GM23338 (cell line): ENCODE measurements at regions not wholly inside any gene's neighbourhood (a gene's known extent, or its start where the extent isn't known, plus 50 kb on each side); places are given as distances from the start of the nearest gene placed in this dataset.

Source experiments
- ATAC-seq: fragments of 200-7000 bp; cut with Tn5 transposase; 3 replicates; pipeline ENCODE4 v1.9.1; 2020
- DNase-seq: peaks from one replicate; pipeline ENCODE4 v3.0.0-alpha.2; 2015; ENCODE audit warnings: low spot score
- H2AFZ ChIP-seq: fragments of 200-600 bp; sonication (generic); 2 replicates; pipeline ENCODE4 v1.8.0; 2016; ENCODE audit warnings: antibody characterized with exemption, mild to moderate bottlenecking, moderate library complexity
- H3F3A ChIP-seq: fragments of 200-600 bp; sonication (generic); replicated peaks from 2 replicates; pipeline ENCODE4 v1.8.0; 2017; ENCODE audit warnings: antibody characterized with exemption, mixed run types, low read depth
- H3K27ac ChIP-seq: fragments of 200-600 bp; sonication (generic); 2 replicates; pipeline ENCODE4 v1.6.1; 2016; ENCODE audit warnings: low read depth
- H3K27me3 ChIP-seq: fragments of 200-600 bp; sonication (generic); 2 replicates; pipeline ENCODE4 v1.8.0; 2016; ENCODE audit warnings: mild to moderate bottlenecking, mixed run types, moderate library complexity; ENCODE audit not compliant: insufficient read depth
- H3K36me3 ChIP-seq: fragments of 200-600 bp; sonication (generic); 2 replicates; pipeline ENCODE4 v1.8.0; 2016; ENCODE audit warnings: mild to moderate bottlenecking; ENCODE audit not compliant: insufficient read depth
- H3K4me1 ChIP-seq: fragments of 200-600 bp; sonication (generic); 2 replicates; pipeline ENCODE4 v1.8.0; 2016; ENCODE audit warnings: mild to moderate bottlenecking, moderate library complexity; ENCODE audit not compliant: insufficient read depth
- H3K4me2 ChIP-seq: fragments of 200-600 bp; sonication (generic); 2 replicates; pipeline ENCODE4 v1.7.1; 2017; ENCODE audit warnings: mixed run types
- H3K4me3 ChIP-seq: fragments of 200-600 bp; sonication (generic); 2 replicates; pipeline ENCODE4 v1.6.1; 2016; ENCODE audit warnings: mixed run types
- H3K79me2 ChIP-seq: fragments of 200-600 bp; sonication (generic); replicated peaks from 2 replicates; pipeline ENCODE4 v1.8.0; 2017; ENCODE audit warnings: mild to moderate bottlenecking; ENCODE audit not compliant: insufficient read depth
- H3K9me2 ChIP-seq: fragments of 200-600 bp; sonication (generic); 2 replicates; pipeline ENCODE4 v1.8.0; 2017; ENCODE audit not compliant: insufficient read depth
- H4K20me1 ChIP-seq: fragments of 200-600 bp; sonication (generic); replicated peaks from 2 replicates; pipeline ENCODE4 v1.8.0; 2017; ENCODE audit warnings: mild to moderate bottlenecking; ENCODE audit not compliant: insufficient read depth
- H3K27ac Mint-ChIP-seq: 2 replicates; pipeline ENCODE4 v1.8.0; 2020; ENCODE audit warnings: inconsistent platforms, mild to moderate bottlenecking, moderate library complexity, mixed read lengths
- H3K27me3 Mint-ChIP-seq: 3 replicates; pipeline ENCODE4 v1.8.0; 2022; ENCODE audit warnings: low read depth, mild to moderate bottlenecking, moderate library complexity, mixed read lengths, inconsistent platforms; ENCODE audit not compliant: insufficient read depth, poor library complexity
- H3K36me3 Mint-ChIP-seq: 3 replicates; pipeline ENCODE4 v1.8.0; 2021; ENCODE audit warnings: low read depth, mild to moderate bottlenecking, inconsistent platforms, moderate library complexity, mixed read lengths
- H3K4me1 Mint-ChIP-seq: 3 replicates; pipeline ENCODE4 v1.8.0; 2020; ENCODE audit warnings: mild to moderate bottlenecking, inconsistent platforms, mixed read lengths
- H3K4me3 Mint-ChIP-seq: 3 replicates; pipeline ENCODE4 v1.8.0; 2021; ENCODE audit warnings: moderate library complexity, mild to moderate bottlenecking, inconsistent platforms, mixed read lengths
- H3K9me3 Mint-ChIP-seq: 3 replicates; pipeline ENCODE4 v1.8.0; 2020; ENCODE audit warnings: moderate library complexity, mild to moderate bottlenecking, inconsistent platforms, mixed read lengths
- EZH2 ChIP-seq: fragments of 200-600 bp; sonication (generic); IDR thresholded peaks from one replicate; pipeline ENCODE4 v1.8.0; 2017; ENCODE audit warnings: antibody characterized with exemption, mild to moderate bottlenecking, low read depth; ENCODE audit not compliant: unreplicated experiment
- EZH2phosphoT487 ChIP-seq: fragments of 200-600 bp; sonication (generic); IDR thresholded peaks from one replicate; pipeline ENCODE4 v1.8.1; 2018; ENCODE audit warnings: antibody characterized with exemption; ENCODE audit not compliant: unreplicated experiment
- NANOG ChIP-seq: IDR thresholded peaks from 2 replicates; pipeline ENCODE4 v1.6.1; 2016; ENCODE audit warnings: antibody characterized with exemption, borderline replicate concordance
- TF ChIP-seq, protein P1 (sequence below), 2 experiments: fragments of 200-600 bp in 1 of 2; sonication (generic) in 1 of 2; conservative IDR thresholded peaks; 2 replicates each; pipeline versions ENCODE4 v1.5.1 to v1.6.1; 2016 to 2017; ENCODE audit warnings: antibody characterized with exemption in 2 of 2, low read depth in 2 of 2, mild to moderate bottlenecking in 2 of 2, moderate library complexity in 1 of 2
- TF ChIP-seq, protein P2 (sequence below): fragments of 250-450 bp; sonication (Bioruptor Pico); IDR thresholded peaks from 2 replicates; pipeline ENCODE4 v1.5.0; 2020; ENCODE audit warnings: mild to moderate bottlenecking, moderate library complexity

DNA sequence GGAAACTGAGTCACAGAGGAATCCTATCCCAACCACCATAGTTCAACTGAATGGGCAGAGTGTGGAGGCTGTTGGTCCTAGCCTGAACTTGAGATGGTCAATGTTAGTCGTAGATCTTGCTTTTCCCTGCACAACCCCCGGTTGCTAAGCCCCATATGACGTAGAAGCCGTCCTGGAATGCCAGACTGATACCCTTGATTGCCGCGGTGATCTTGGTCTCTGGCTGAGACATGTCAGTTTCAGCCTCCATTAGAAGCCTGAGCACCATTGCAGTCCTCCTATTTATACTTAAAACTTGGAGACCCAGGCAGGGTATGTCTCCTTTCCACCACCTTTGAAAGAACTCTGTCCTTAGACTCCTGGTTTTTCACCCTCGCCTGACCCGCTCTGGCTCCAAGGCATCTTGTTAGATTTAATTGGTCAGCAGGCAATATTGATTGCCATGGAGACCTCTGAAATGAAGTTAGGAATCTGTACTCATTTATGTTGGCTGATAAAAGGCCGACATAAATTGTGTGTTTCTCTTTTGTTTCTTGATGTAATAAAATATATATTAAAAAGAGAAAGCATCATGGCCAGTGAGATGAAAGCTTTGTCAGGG, 53.4 kb downstream of the RPLP1 start:
- peaks cover 2% of the 10 kb centered on the region for H3K27me3 Mint-ChIP-seq
- no peaks in the 10 kb centered on the region; the same call in 2 of the 3 replicates for H3K9me3 Mint-ChIP-seq
- Histone ChIP-seq H2AFZ (no peak overlapping the region), H3K79me2 (no peaks in the 10 kb centered on the region), H3K36me3 (no peaks in the 10 kb centered on the region), H3K27ac (no peak overlapping the region), H3K9me2 (no peaks in the 10 kb centered on the region), H3K4me2 (no peak overlapping the region), H3K27me3 (no peaks in the 10 kb centered on the region), H3K4me1 (no peaks in the 10 kb centered on the region), H4K20me1 (no peaks in the 10 kb centered on the region), H3K4me3 (no peak overlapping the region), H3F3A (no peaks in the 10 kb centered on the region)
- H3K27ac Mint-ChIP-seq = no peak overlapping the region
- no peaks in the 10 kb centered on the region for H3K36me3 Mint-ChIP-seq
- TF ChIP-seq, protein P1, sequence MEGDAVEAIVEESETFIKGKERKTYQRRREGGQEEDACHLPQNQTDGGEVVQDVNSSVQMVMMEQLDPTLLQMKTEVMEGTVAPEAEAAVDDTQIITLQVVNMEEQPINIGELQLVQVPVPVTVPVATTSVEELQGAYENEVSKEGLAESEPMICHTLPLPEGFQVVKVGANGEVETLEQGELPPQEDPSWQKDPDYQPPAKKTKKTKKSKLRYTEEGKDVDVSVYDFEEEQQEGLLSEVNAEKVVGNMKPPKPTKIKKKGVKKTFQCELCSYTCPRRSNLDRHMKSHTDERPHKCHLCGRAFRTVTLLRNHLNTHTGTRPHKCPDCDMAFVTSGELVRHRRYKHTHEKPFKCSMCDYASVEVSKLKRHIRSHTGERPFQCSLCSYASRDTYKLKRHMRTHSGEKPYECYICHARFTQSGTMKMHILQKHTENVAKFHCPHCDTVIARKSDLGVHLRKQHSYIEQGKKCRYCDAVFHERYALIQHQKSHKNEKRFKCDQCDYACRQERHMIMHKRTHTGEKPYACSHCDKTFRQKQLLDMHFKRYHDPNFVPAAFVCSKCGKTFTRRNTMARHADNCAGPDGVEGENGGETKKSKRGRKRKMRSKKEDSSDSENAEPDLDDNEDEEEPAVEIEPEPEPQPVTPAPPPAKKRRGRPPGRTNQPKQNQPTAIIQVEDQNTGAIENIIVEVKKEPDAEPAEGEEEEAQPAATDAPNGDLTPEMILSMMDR (conservative IDR thresholded peaks at IDR 0.05; ENCODE audit: low read depth in 2 of 2) = no peak
- TF ChIP-seq EZH2 = no peak
- TF ChIP-seq, protein P2, sequence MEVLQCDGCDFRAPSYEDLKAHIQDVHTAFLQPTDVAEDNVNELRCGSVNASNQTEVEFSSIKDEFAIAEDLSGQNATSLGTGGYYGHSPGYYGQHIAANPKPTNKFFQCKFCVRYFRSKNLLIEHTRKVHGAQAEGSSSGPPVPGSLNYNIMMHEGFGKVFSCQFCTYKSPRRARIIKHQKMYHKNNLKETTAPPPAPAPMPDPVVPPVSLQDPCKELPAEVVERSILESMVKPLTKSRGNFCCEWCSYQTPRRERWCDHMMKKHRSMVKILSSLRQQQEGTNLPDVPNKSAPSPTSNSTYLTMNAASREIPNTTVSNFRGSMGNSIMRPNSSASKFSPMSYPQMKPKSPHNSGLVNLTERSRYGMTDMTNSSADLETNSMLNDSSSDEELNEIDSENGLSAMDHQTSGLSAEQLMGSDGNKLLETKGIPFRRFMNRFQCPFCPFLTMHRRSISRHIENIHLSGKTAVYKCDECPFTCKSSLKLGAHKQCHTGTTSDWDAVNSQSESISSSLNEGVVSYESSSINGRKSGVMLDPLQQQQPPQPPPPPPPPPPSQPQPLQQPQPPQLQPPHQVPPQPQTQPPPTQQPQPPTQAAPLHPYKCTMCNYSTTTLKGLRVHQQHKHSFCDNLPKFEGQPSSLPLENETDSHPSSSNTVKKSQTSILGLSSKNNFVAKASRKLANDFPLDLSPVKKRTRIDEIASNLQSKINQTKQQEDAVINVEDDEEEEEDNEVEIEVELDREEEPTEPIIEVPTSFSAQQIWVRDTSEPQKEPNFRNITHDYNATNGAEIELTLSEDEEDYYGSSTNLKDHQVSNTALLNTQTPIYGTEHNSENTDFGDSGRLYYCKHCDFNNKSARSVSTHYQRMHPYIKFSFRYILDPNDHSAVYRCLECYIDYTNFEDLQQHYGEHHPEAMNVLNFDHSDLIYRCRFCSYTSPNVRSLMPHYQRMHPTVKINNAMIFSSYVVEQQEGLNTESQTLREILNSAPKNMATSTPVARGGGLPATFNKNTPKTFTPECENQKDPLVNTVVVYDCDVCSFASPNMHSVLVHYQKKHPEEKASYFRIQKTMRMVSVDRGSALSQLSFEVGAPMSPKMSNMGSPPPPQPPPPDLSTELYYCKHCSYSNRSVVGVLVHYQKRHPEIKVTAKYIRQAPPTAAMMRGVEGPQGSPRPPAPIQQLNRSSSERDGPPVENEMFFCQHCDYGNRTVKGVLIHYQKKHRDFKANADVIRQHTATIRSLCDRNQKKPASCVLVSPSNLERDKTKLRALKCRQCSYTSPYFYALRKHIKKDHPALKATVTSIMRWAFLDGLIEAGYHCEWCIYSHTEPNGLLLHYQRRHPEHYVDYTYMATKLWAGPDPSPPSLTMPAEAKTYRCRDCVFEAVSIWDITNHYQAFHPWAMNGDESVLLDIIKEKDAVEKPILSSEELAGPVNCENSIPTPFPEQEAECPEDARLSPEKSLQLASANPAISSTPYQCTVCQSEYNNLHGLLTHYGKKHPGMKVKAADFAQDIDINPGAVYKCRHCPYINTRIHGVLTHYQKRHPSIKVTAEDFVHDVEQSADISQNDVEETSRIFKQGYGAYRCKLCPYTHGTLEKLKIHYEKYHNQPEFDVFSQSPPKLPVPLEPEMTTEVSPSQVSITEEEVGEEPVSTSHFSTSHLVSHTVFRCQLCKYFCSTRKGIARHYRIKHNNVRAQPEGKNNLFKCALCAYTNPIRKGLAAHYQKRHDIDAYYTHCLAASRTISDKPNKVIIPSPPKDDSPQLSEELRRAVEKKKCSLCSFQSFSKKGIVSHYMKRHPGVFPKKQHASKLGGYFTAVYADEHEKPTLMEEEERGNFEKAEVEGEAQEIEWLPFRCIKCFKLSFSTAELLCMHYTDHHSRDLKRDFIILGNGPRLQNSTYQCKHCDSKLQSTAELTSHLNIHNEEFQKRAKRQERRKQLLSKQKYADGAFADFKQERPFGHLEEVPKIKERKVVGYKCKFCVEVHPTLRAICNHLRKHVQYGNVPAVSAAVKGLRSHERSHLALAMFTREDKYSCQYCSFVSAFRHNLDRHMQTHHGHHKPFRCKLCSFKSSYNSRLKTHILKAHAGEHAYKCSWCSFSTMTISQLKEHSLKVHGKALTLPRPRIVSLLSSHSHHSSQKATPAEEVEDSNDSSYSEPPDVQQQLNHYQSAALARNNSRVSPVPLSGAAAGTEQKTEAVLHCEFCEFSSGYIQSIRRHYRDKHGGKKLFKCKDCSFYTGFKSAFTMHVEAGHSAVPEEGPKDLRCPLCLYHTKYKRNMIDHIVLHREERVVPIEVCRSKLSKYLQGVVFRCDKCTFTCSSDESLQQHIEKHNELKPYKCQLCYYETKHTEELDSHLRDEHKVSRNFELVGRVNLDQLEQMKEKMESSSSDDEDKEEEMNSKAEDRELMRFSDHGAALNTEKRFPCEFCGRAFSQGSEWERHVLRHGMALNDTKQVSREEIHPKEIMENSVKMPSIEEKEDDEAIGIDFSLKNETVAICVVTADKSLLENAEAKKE (CRISPR knock-in tag) = no peak
- no peak for TF ChIP-seq EZH2phosphoT487
- no peak for TF ChIP-seq NANOG
- DNase-seq = no peak
- ATAC-seq = no peak
- no peak overlapping the region for H3K4me3 Mint-ChIP-seq
- no peaks in the 10 kb centered on the region for H3K4me1 Mint-ChIP-seq
